ENCODE measurements at regions not wholly inside any gene's neighbourhood (a gene's known extent, or its start where the extent isn't known, plus 50 kb on each side); places are given as distances from the start of the nearest gene placed in this dataset.

- no peak overlapping the region for H3K4me3 Mint-ChIP-seq
- H3K9me3 Mint-ChIP-seq = no peaks in the 10 kb centered on the region
- H3K27ac Mint-ChIP-seq (ENCODE audit: low read depth) = no peak overlapping the region
- DNase-seq (ENCODE audit: low spot score in 2 of 2) (no peak), ATAC-seq (replicated peaks; ENCODE audit: extremely low read depth, poor library complexity, severe bottlenecking) (no peak)
- H3K4me1 Mint-ChIP-seq = no peaks in the 10 kb centered on the region
- H3K27me3 Mint-ChIP-seq = peaks cover 37% of the 10 kb centered on the region
- H3K36me3 Mint-ChIP-seq (ENCODE audit: insufficient read depth) = no peaks in the 10 kb centered on the region
Measured at GRCh38 chr1:5752746-5753548, 239.3 kb downstream of the NPHP4 start.

GRCh38 chr1:5751833-5752745 is 240.1 kb downstream of the NPHP4 start:
- DNase-seq (ENCODE audit: low spot score in 2 of 2) (no peak), ATAC-seq (replicated peaks; ENCODE audit: extremely low read depth, poor library complexity, severe bottlenecking) (no peak)
- Mint-ChIP-seq H3K9me3 (no peaks in the 10 kb centered on the region), H3K27me3 (peaks cover 29% of the 10 kb centered on the region), H3K4me1 (no peaks in the 10 kb centered on the region), H3K36me3 (ENCODE audit: insufficient read depth) (no peaks in the 10 kb centered on the region), H3K4me3 (no peak overlapping the region), H3K27ac (ENCODE audit: low read depth) (no peak overlapping the region)

GRCh38 chr1:5751163-5751540 is 241.1 kb downstream of the NPHP4 start:
- ATAC-seq (replicated peaks; ENCODE audit: extremely low read depth, poor library complexity, severe bottlenecking) (no peak), DNase-seq (ENCODE audit: low spot score in 2 of 2) (no peak)
- H3K4me3 Mint-ChIP-seq = no peak overlapping the region
- no peaks in the 10 kb centered on the region for H3K36me3 Mint-ChIP-seq (ENCODE audit: insufficient read depth)
- no peaks in the 10 kb centered on the region for H3K9me3 Mint-ChIP-seq
- H3K27ac Mint-ChIP-seq (ENCODE audit: low read depth) = no peak overlapping the region
- no peaks in the 10 kb centered on the region for H3K4me1 Mint-ChIP-seq
- H3K27me3 Mint-ChIP-seq = peaks cover 23% of the 10 kb centered on the region

GRCh38 chr1:5750186-5751162 is 241.8 kb downstream of the NPHP4 start:
- H3K27ac Mint-ChIP-seq (ENCODE audit: low read depth) = no peak overlapping the region
- no peaks in the 10 kb centered on the region for H3K36me3 Mint-ChIP-seq (ENCODE audit: insufficient read depth)
- H3K9me3 Mint-ChIP-seq = no peaks in the 10 kb centered on the region
- peaks cover 20% of the 10 kb centered on the region for H3K27me3 Mint-ChIP-seq
- ATAC-seq (replicated peaks; ENCODE audit: extremely low read depth, poor library complexity, severe bottlenecking) (no peak), DNase-seq (ENCODE audit: low spot score in 2 of 2) (no peak)
- H3K4me3 Mint-ChIP-seq = no peak overlapping the region
- no peaks in the 10 kb centered on the region for H3K4me1 Mint-ChIP-seq

- DNase-seq (ENCODE audit: low spot score in 2 of 2) (no peak), ATAC-seq (replicated peaks; ENCODE audit: extremely low read depth, poor library complexity, severe bottlenecking) (no peak)
- H3K4me1 Mint-ChIP-seq = peaks cover 6% of the 10 kb centered on the region
- H3K27me3 Mint-ChIP-seq = peaks cover 26% of the 10 kb centered on the region
- H3K27ac Mint-ChIP-seq (ENCODE audit: low read depth) = no peak overlapping the region
- H3K4me3 Mint-ChIP-seq = no peak overlapping the region
- H3K9me3 Mint-ChIP-seq = no peaks in the 10 kb centered on the region
- H3K36me3 Mint-ChIP-seq (ENCODE audit: insufficient read depth) = no peaks in the 10 kb centered on the region
Measured at GRCh38 chr1:5748286-5749225, 243.7 kb downstream of the NPHP4 start.

GRCh38 chr1:5747426-5748285 is 244.6 kb downstream of the NPHP4 start:
- DNase-seq (ENCODE audit: low spot score in 2 of 2) (no peak), ATAC-seq (replicated peaks; ENCODE audit: extremely low read depth, poor library complexity, severe bottlenecking) (no peak)
- H3K4me1 Mint-ChIP-seq = peaks cover 6% of the 10 kb centered on the region
- H3K4me3 Mint-ChIP-seq = no peak overlapping the region
- H3K27ac Mint-ChIP-seq (ENCODE audit: low read depth) = no peak overlapping the region
- H3K36me3 Mint-ChIP-seq (ENCODE audit: insufficient read depth) = no peaks in the 10 kb centered on the region
- H3K9me3 Mint-ChIP-seq = no peaks in the 10 kb centered on the region
- H3K27me3 Mint-ChIP-seq = peaks cover 26% of the 10 kb centered on the region

- Mint-ChIP-seq H3K27me3 (peaks cover 26% of the 10 kb centered on the region), H3K4me3 (no peak overlapping the region), H3K4me1 (peaks cover 6% of the 10 kb centered on the region), H3K9me3 (no peaks in the 10 kb centered on the region), H3K36me3 (ENCODE audit: insufficient read depth) (no peaks in the 10 kb centered on the region), H3K27ac (ENCODE audit: low read depth) (no peak overlapping the region)
- DNase-seq (ENCODE audit: low spot score in 2 of 2) (no peak), ATAC-seq (replicated peaks; ENCODE audit: extremely low read depth, poor library complexity, severe bottlenecking) (no peak)
Measured at GRCh38 chr1:5746611-5747425, 245.4 kb downstream of the NPHP4 start.

- H3K27me3 Mint-ChIP-seq = peaks cover 26% of the 10 kb centered on the region
- H3K9me3 Mint-ChIP-seq = no peaks in the 10 kb centered on the region
- H3K4me3 Mint-ChIP-seq = no peak overlapping the region
- no peaks in the 10 kb centered on the region for H3K36me3 Mint-ChIP-seq (ENCODE audit: insufficient read depth)
- H3K4me1 Mint-ChIP-seq = peaks cover 6% of the 10 kb centered on the region
- ATAC-seq (replicated peaks; ENCODE audit: extremely low read depth, poor library complexity, severe bottlenecking) = no peak
- no peak overlapping the region for H3K27ac Mint-ChIP-seq (ENCODE audit: low read depth)
- peak; percentile 44 to 54 for DNase-seq (ENCODE audit: low spot score in 2 of 2)
Measured at GRCh38 chr1:5745800-5746610, 246.2 kb downstream of the NPHP4 start.

GRCh38 chr1:5744911-5745799 is 247.1 kb downstream of the NPHP4 start:
- no peaks in the 10 kb centered on the region for H3K36me3 Mint-ChIP-seq (ENCODE audit: insufficient read depth)
- peak overlapping the region; percentile 11 for H3K27ac Mint-ChIP-seq (ENCODE audit: low read depth)
- no peak for ATAC-seq (replicated peaks; ENCODE audit: extremely low read depth, poor library complexity, severe bottlenecking)
- DNase-seq (ENCODE audit: low spot score in 2 of 2) = no peak
- H3K4me1 Mint-ChIP-seq = peaks cover 6% of the 10 kb centered on the region
- H3K27me3 Mint-ChIP-seq = peaks cover 18% of the 10 kb centered on the region
- no peaks in the 10 kb centered on the region for H3K9me3 Mint-ChIP-seq
- H3K4me3 Mint-ChIP-seq = no peak overlapping the region
